Heart left ventricle (tissue), 16 donors: ENCODE measurements at regions not wholly inside any gene's neighbourhood (a gene's known extent, or its start where the extent isn't known, plus 50 kb on each side); places are given as distances from the start of the nearest gene placed in this dataset.

Experiments used
- ATAC-seq, 4 donors: fragments of 200-7000 bp; cut with Tn5 transposase; one replicate each; pipeline ENCODE4 v1.9.1; 2020 to 2022; ENCODE audit warnings: moderate library complexity in 4 of 4, mild to moderate bottlenecking in 3 of 4, moderate number of reproducible peaks in 1 of 4
- DNase-seq, 5 donors: peaks; one replicate each; pipeline ENCODE4 v3.0.0-alpha.2; 2020
- H3K27ac ChIP-seq, 12 donors: fragments of 200-600 bp; sonication (generic) in 4 of 12; one replicate each; pipeline versions ENCODE4 v1.5.0 to v1.8.0; 2016 to 2022; ENCODE audit warnings: mild to moderate bottlenecking in 2 of 12
- H3K27me3 ChIP-seq, 9 donors: fragments of 200-600 bp; sonication (generic) in 2 of 9; one replicate each; pipeline versions ENCODE4 v1.5.1 to v1.8.0; 2016 to 2022; ENCODE audit warnings: mild to moderate bottlenecking in 3 of 9
- H3K36me3 ChIP-seq, 9 donors: fragments of 200-600 bp; sonication (generic) in 2 of 9; one replicate each; pipeline versions ENCODE4 v1.5.0 to v1.8.0; 2018 to 2022; ENCODE audit warnings: mild to moderate bottlenecking in 2 of 9
- H3K4me1 ChIP-seq, 12 donors: fragments of 200-600 bp; sonication (generic) in 4 of 12; one replicate each; pipeline versions ENCODE4 v1.5.0 to v1.8.0; 2016 to 2022; ENCODE audit warnings: mild to moderate bottlenecking in 3 of 12
- H3K4me3 ChIP-seq, 12 donors: fragments of 200-600 bp; sonication (generic) in 4 of 12; one replicate each; pipeline versions ENCODE4 v1.5.0 to v1.8.0; 2017 to 2022; ENCODE audit warnings: mild to moderate bottlenecking in 9 of 12, moderate library complexity in 4 of 12
- H3K9me3 ChIP-seq, 12 donors: fragments of 200-600 bp; sonication (generic) in 4 of 12; one replicate each; pipeline versions ENCODE4 v1.5.0 to v1.8.0; 2016 to 2022; ENCODE audit warnings: mild to moderate bottlenecking in 1 of 12
- POLR2A ChIP-seq, 2 donors: fragments of 450-650 bp; IDR thresholded peaks; one replicate each; pipeline ENCODE4 v1.6.1; 2017; ENCODE audit warnings: antibody characterized with exemption in 2 of 2, mild to moderate bottlenecking in 2 of 2, moderate library complexity in 2 of 2
- WGBS, 4 donors: extraction: QIAGEN DNeasy Blood & Tissue Kit in 2 of 4; methylation state at CpG; one replicate each; pipeline versions ENCODE4 v1.1.5 to v1.1.7; 2013 to 2018; 5-methylcytosine and 5-hydroxymethylcytosine counted together
- intact Hi-C, 10 donors: fragments of 100-400 bp; cut with DNase I; formaldehyde crosslinking; loops; one replicate each; pipeline versions ENCODE4 v1.11.1 to v1.14.2; 2022
- TF ChIP-seq, protein P1 (sequence below), 12 donors: fragments of 200-600 bp; sonication (generic) in 4 of 12; IDR thresholded peaks; one replicate each; pipeline versions ENCODE4 v1.5.0 to v1.8.0; 2018 to 2022; ENCODE audit warnings: antibody characterized with exemption in 12 of 12, mild to moderate bottlenecking in 5 of 12
- donor health status: ischemic (EF 13 %, LVEDD 7.1; RV severe dilation, severe dysfunction).
- donor health status: healthy with polysubstance abuse.
- donor health status: DM: no; HTN: yes; CAD: no.
- donor health status: DM: no; HTN: no; CAD: no.
- donor health status: ischemic (EF 25% LVEDD 6.9; RV normal size, moderate dysfunction).
- donor health status: ischemic (EF 25% LVEDD 5.7; RV mildly dilated, moderate dysfunction).
- donor health status: healthy.
- donor health status: DM: yes; HTN: yes; CAD: no.
- donor health status: ischemic (EF 35%, LVEDD 5.7; RV mildly dilated, moderate dysfunction).
- donor health status: nonischemic (EF 11% LVEDD 7.7; RV severe dilation, severe dysfunction).
- donor health status: DM: yes; HTN: yes; CAD: no.
- donor health status: PGD.
- donor health status: ischemic (EF 29% LVEDD 5.4; RV normal size, mild dysfunction).
- donor health status: nonischemic (EF 23%, LVEDD 6.1; RV moderate dilation, normal function).

DNA sequence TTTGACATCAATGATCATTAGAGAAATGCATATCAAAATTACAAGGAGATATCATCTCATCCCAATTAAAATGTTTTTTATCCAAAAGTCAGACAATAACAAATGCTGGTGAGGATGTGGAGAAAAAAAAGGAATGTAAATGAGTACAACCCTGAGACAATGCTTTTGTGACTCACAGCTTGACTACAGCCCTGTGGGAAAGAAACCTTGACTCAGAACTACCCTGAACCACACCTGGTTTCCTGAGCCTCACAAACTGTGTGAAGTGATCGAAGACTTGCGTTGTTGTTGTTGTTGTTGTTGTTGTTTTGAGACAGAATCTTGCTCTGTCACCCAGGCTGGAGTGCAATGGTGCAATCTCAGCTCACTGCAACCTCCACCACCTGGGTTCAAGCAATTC lies 266.6 kb upstream of the MYT1L start:
- no peak for ATAC-seq
- intact Hi-C loops: no loop called here

DNA sequence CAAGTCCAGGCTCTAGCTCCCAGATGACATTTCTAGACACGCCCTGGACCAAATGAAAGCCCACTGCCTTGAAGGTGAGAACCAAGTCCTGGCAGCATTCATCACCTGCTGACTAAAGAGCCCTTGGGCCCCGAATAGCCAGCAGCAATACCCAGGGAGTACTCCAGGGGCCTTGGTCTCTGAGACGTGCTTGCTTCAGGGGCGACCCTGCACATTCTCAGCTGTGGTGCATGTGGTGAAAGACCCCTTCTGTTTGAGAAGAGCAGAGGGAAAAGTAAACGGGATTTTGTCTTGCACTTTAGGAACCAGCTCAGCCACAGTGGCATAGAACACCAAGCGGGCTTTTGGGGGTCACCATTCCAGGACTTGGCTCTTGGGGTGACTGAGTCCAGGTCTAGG lies 260.5 kb upstream of the MYT1L start:
- intact Hi-C loops: no loop called here
- DNase-seq (no peak), ATAC-seq (no peak)
- H3K4me1 ChIP-seq: no peaks in the 10 kb centered on the region
- TF ChIP-seq, protein P1, sequence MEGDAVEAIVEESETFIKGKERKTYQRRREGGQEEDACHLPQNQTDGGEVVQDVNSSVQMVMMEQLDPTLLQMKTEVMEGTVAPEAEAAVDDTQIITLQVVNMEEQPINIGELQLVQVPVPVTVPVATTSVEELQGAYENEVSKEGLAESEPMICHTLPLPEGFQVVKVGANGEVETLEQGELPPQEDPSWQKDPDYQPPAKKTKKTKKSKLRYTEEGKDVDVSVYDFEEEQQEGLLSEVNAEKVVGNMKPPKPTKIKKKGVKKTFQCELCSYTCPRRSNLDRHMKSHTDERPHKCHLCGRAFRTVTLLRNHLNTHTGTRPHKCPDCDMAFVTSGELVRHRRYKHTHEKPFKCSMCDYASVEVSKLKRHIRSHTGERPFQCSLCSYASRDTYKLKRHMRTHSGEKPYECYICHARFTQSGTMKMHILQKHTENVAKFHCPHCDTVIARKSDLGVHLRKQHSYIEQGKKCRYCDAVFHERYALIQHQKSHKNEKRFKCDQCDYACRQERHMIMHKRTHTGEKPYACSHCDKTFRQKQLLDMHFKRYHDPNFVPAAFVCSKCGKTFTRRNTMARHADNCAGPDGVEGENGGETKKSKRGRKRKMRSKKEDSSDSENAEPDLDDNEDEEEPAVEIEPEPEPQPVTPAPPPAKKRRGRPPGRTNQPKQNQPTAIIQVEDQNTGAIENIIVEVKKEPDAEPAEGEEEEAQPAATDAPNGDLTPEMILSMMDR (IDR thresholded peaks at IDR 0.05): no peak
- TF ChIP-seq POLR2A (IDR thresholded peaks at IDR 0.05): no peak
- no peak overlapping the region for H3K27ac ChIP-seq
- 57 to 77% (median 68%) methylated on average over 6 of the region's 6 CpGs for WGBS, 4 donors
- H3K4me3 ChIP-seq: no peak overlapping the region
- H3K9me3 ChIP-seq: no peaks in the 10 kb centered on the region
- no peaks in the 10 kb centered on the region for H3K36me3 ChIP-seq
- H3K27me3 ChIP-seq: no peaks in the 10 kb centered on the region

More for the DNA sequence above, 266.6 kb upstream of the MYT1L start:
- H3K4me1 ChIP-seq: no peaks in the 10 kb centered on the region
- H3K36me3 ChIP-seq: no peaks in the 10 kb centered on the region
- peaks cover 0 to 6% (median 0%) of the 10 kb centered on the region in 12 donors for H3K9me3 ChIP-seq
- peaks cover 0 to 4% (median 0%) of the 10 kb centered on the region in 9 donors for H3K27me3 ChIP-seq
- no peak overlapping the region for H3K27ac ChIP-seq
- WGBS, 4 donors: 62 to 100% (median 76%) methylated on average over 2 of the region's 2 CpGs
- no peak overlapping the region for H3K4me3 ChIP-seq
- DNase-seq: no peak
- TF ChIP-seq, protein P1 (IDR thresholded peaks at IDR 0.05): no peak
- no peak for TF ChIP-seq POLR2A (IDR thresholded peaks at IDR 0.05)

DNA sequence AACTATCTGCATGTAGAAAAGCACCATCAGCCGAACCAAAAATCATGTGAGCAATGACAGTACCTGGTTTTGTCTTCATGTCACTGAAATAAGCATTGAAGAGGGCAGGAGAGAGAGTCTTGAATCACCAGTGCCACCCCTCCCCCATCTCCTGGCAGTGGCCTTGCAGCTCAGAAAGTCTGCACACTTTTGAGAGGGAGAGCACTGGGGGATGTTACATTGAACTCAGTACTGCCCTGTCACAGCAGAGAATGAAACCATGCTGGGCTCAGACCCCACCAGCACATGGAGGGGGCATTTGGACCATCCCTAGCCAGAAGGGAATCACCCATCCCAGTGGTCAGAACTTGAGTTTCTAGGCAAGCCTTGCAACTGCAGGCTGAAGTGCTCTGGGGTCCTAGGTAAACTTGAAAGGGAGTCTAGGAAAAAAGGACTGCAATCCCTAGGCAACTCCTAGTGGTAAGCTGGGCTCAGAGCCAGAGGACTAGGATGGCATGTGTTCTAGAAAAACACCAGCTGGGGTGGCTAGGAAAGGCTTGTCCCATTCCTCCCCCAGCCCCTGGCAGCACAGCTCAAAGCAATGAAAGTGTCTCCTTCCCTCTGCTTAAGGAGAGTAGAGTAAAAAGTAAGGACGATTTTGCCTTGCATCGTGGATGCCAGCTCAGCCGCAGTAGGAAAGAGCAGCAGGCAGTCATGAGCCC lies 259.9 kb upstream of the MYT1L start:
- Histone ChIP-seq H3K4me1 (no peaks in the 10 kb centered on the region), H3K9me3 (no peaks in the 10 kb centered on the region), H3K27me3 (no peaks in the 10 kb centered on the region), H3K4me3 (no peak overlapping the region), H3K36me3 (no peaks in the 10 kb centered on the region), H3K27ac (no peak overlapping the region)
- WGBS, 4 donors: 80 to 94% (median 85%) methylated on average over 4 of the region's 4 CpGs
- no peak for DNase-seq
- no peak for ATAC-seq
- intact Hi-C loops: no loop called here
- TF ChIP-seq, protein P1 (IDR thresholded peaks at IDR 0.05): no peak
- no peak for TF ChIP-seq POLR2A (IDR thresholded peaks at IDR 0.05)

DNA sequence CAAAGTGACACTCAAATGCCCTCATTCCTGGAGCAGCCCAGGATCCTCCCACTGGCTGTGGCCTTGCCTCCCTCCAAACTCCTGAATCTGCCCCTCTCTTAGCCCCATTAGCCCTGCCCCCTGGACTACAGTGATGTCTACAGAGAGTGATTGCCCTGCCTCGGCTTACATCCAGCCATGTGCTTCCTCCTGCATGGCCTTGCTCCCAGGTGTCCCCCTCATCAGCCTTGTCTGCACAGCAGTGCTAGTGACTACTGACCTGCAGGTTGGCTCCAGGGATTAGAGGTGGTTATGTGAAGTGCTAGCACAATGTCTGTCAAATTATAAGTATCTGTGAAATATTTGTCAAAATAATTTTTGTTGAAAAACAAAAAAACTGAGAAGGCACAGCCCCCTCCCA lies 259.1 kb upstream of the MYT1L start:
- no peaks in the 10 kb centered on the region for H3K36me3 ChIP-seq
- H3K4me1 ChIP-seq: no peaks in the 10 kb centered on the region
- H3K9me3 ChIP-seq: no peaks in the 10 kb centered on the region
- ATAC-seq (no peak), DNase-seq (no peak)
- TF ChIP-seq, protein P1 (IDR thresholded peaks at IDR 0.05): no peak
- TF ChIP-seq POLR2A (IDR thresholded peaks at IDR 0.05): no peak
- no peak overlapping the region for H3K4me3 ChIP-seq
- WGBS, 4 donors: 72 to 84% (median 79%) methylated on average over 1 of the region's 1 CpG
- intact Hi-C loops: no loop called here
- no peaks in the 10 kb centered on the region for H3K27me3 ChIP-seq
- H3K27ac ChIP-seq: no peak overlapping the region
